ENCODE measurements at regions not wholly inside any gene's neighbourhood (a gene's known extent, or its start where the extent isn't known, plus 50 kb on each side); places are given as distances from the start of the nearest gene placed in this dataset.

- TF ChIP-seq ZNF462 (CRISPR knock-in tag; IDR thresholded peaks at IDR 0.05) (no peak), EZH2 (IDR thresholded peaks at IDR 0.05; ENCODE audit: low read depth, unreplicated experiment) (no peak), POLR2AphosphoS5 (IDR thresholded peaks at IDR 0.05; ENCODE audit: low read depth) (no peak), CREB1 (CRISPR knock-in tag; IDR thresholded peaks at IDR 0.05; ENCODE audit: low read depth) (no peak)
Observed at GRCh38 chr14:71384007-71384845, 477.0 kb downstream of the PCNX1 start (continued).

- Histone ChIP-seq H3K27me3 (ENCODE audit: insufficient read depth) (no peaks in the 10 kb centered on the region), H3K79me2 (replicated peaks; ENCODE audit: insufficient read depth) (peaks cover 88% of the 10 kb centered on the region), H4K20me1 (replicated peaks; ENCODE audit: insufficient read depth) (0 out of 2 replicates have a peak, but pooled peaks cover 3% of the 10 kb centered on the region), H3K4me3 (no peak overlapping the region), H2AFZ (no peak overlapping the region), H3K36me3 (ENCODE audit: insufficient read depth) (no peaks in the 10 kb centered on the region), H3K9me2 (ENCODE audit: insufficient read depth) (no peaks in the 10 kb centered on the region), H3F3A (replicated peaks; ENCODE audit: low read depth) (no peaks in the 10 kb centered on the region), H3K4me2 (no peak overlapping the region), H3K4me1 (ENCODE audit: insufficient read depth) (no peaks in the 10 kb centered on the region), H3K27ac (ENCODE audit: low read depth) (no peak overlapping the region)
- TF ChIP-seq CREB1 (CRISPR knock-in tag; IDR thresholded peaks at IDR 0.05; ENCODE audit: low read depth) (no peak), ZNF331 (CRISPR knock-in tag; IDR thresholded peaks at IDR 0.05; ENCODE audit: low read depth) (no peak), ZNF462 (CRISPR knock-in tag; IDR thresholded peaks at IDR 0.05) (no peak)
- Mint-ChIP-seq H3K4me3 (no peak overlapping the region), H3K36me3 (ENCODE audit: low read depth) (0 out of 3 replicates have a peak, but pooled peaks cover 3% of the 10 kb centered on the region), H3K27ac (no peak overlapping the region), H3K27me3 (ENCODE audit: insufficient read depth, low read depth, poor library complexity) (no peaks in the 10 kb centered on the region), H3K4me1 (peaks cover 16% of the 10 kb centered on the region), H3K9me3 (no peaks in the 10 kb centered on the region)
- DNase-seq (ENCODE audit: low spot score) (no peak), ATAC-seq (no peak)
Observed at GRCh38 chr14:71387753-71388152, 480.5 kb downstream of the PCNX1 start.

Measured in GM23338 (cell line).